ENCODE measurements at regions not wholly inside any gene's neighbourhood (a gene's known extent, or its start where the extent isn't known, plus 50 kb on each side); places are given as distances from the start of the nearest gene placed in this dataset.
"Not testable (repeated sequence)": the region's sequence is repeated elsewhere in the genome, so short reads cannot be mapped to it uniquely, and the experiment has no call there.

- Mint-ChIP-seq H3K27me3 (ENCODE audit: low read depth) (peaks cover 2% of the 10 kb centered on the region), H3K27ac (no peak overlapping the region), H3K36me3 (ENCODE audit: low read depth) (no peaks in the 10 kb centered on the region), H3K4me3 (no peak overlapping the region), H3K4me1 (ENCODE audit: low read depth) (no peaks in the 10 kb centered on the region), H3K9me3 (ENCODE audit: insufficient read depth) (no peaks in the 10 kb centered on the region)
- DNase-seq: no peak
- ATAC-seq: no peak
- ChIA-PET POLR2A (no interaction called here), CTCF (no interaction called here)
These were observed 113.2 kb downstream of the MFAP3L start for GRCh38 chr4:169912996-169913395.

DNA sequence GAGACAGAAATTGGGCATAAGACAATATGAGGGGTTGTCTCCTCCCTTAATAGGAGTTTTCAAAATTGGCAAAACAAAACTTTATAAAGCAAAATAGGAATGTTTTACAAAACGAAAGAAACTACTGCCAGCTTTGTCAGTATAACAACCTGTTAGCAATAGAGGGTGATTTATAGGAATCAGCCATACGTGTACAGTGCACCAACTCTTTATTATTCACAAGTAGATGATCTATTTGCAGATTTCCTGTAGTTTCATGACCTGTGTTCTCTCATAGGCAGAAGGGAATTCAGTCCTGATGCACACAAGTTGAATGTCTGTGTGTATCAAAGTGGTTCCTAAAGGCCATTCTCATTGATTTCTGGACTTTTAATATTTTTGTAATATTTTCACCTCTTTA is 116.3 kb downstream of the MFAP3L start:
- CTCF ChIA-PET: no interaction called here
- Mint-ChIP-seq H3K27ac (no peak overlapping the region), H3K27me3 (ENCODE audit: low read depth) (peaks cover 2% of the 10 kb centered on the region)

DNA sequence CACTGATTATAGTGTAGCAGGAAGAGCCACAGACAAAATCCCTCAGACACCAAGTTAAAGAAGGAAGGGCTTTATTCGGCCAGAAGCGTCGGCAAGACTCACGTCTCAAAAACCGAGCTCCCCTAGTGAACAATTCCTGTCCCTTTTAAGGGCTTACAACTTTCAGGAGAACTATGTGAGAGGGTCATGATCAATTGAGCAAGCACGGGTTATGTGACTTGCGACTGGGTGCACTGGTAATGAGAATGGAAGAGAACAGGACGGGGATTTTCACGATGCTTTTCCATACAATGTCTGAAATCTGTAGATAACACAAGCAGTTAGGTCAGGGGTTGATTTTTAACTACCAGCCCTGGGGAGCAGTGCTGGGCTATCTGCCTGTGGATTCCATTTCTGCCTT is 116.7 kb downstream of the MFAP3L start:
- H3K27ac Mint-ChIP-seq: no peak overlapping the region
- CTCF ChIA-PET: no interaction called here
- no peaks in the 10 kb centered on the region for H3K9me3 Mint-ChIP-seq (ENCODE audit: insufficient read depth)
- no peak overlapping the region for H3K4me3 Mint-ChIP-seq
- DNase-seq: no peak
- H3K36me3 Mint-ChIP-seq (ENCODE audit: low read depth): no peaks in the 10 kb centered on the region
- no peaks in the 10 kb centered on the region for H3K4me1 Mint-ChIP-seq (ENCODE audit: low read depth)
- ATAC-seq: no peak
- POLR2A ChIA-PET: no interaction called here
- H3K27me3 Mint-ChIP-seq (ENCODE audit: low read depth): peaks cover 2% of the 10 kb centered on the region

More for the DNA sequence above, 116.3 kb downstream of the MFAP3L start:
- DNase-seq: no peak
- ATAC-seq: no peak
- POLR2A ChIA-PET: no interaction called here
- H3K4me1 Mint-ChIP-seq (ENCODE audit: low read depth): no peaks in the 10 kb centered on the region
- no peaks in the 10 kb centered on the region for H3K36me3 Mint-ChIP-seq (ENCODE audit: low read depth)
- H3K9me3 Mint-ChIP-seq (ENCODE audit: insufficient read depth): no peaks in the 10 kb centered on the region
- no peak overlapping the region for H3K4me3 Mint-ChIP-seq

DNA sequence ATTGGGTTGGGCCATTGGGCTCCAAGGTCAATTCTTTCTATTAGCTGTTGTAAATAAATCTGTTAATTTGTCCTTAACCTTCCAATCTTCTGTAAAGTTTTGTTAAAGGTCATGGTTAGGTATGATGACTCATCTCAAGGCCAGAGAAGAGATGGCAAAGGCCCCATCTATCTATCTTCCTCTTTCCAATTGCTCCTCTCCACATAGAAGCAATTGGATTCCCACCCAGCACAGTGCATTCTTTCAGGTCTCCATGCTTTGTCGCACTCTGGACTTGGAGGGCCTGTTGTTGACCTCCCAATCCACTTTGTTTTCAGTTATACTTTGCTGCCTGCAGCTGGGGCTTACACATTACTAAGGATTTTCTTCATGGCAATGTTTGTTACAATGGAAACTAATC is 118.5 kb downstream of the MFAP3L start:
- Mint-ChIP-seq H3K27me3 (ENCODE audit: low read depth) (peaks cover 2% of the 10 kb centered on the region), H3K4me3 (no peak overlapping the region), H3K4me1 (ENCODE audit: low read depth) (no peaks in the 10 kb centered on the region), H3K9me3 (ENCODE audit: insufficient read depth) (no peaks in the 10 kb centered on the region), H3K27ac (no peak overlapping the region), H3K36me3 (ENCODE audit: low read depth) (no peaks in the 10 kb centered on the region)
- DNase-seq (no peak), ATAC-seq (no peak)
- ChIA-PET CTCF (no interaction called here), POLR2A (no interaction called here)

DNA sequence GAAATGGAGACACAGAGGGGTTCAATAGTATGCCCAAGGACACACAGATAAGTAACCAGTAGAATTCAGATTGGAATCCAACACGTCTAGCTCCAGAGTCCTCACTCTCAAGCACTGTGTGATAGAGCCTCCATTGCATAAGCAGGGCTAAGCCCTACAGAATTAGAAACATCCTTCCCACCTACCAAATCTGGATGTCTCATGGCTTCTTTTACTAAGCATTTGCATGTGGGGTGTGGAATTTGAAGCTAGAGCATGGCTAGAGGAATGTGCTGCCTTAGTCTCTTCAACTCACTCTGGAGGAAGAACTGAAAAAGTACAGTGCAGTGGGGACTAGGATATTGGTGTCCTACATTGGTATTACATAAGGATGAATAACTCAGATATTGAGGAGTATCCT is 119.4 kb downstream of the MFAP3L start:
- Mint-ChIP-seq H3K27me3 (ENCODE audit: low read depth) (peaks cover 2% of the 10 kb centered on the region), H3K36me3 (ENCODE audit: low read depth) (no peaks in the 10 kb centered on the region), H3K4me1 (ENCODE audit: low read depth) (no peaks in the 10 kb centered on the region), H3K27ac (no peak overlapping the region), H3K9me3 (ENCODE audit: insufficient read depth) (no peaks in the 10 kb centered on the region), H3K4me3 (no peak overlapping the region)
- POLR2A ChIA-PET: no interaction called here
- CTCF ChIA-PET: no interaction called here
- ATAC-seq: no peak
- no peak for DNase-seq

- no peak overlapping the region for H3K27ac Mint-ChIP-seq
- DNase-seq: no peak
- POLR2A ChIA-PET: no interaction called here
- ATAC-seq: no peak
- H3K4me1 Mint-ChIP-seq (ENCODE audit: low read depth): no peaks in the 10 kb centered on the region
- no peaks in the 10 kb centered on the region for H3K9me3 Mint-ChIP-seq (ENCODE audit: insufficient read depth)
- CTCF ChIA-PET: no interaction called here
- H3K4me3 Mint-ChIP-seq: no peak overlapping the region
- H3K36me3 Mint-ChIP-seq (ENCODE audit: low read depth): no peaks in the 10 kb centered on the region
- H3K27me3 Mint-ChIP-seq (ENCODE audit: low read depth): peaks cover 2% of the 10 kb centered on the region
These were observed 120.1 kb downstream of the MFAP3L start for GRCh38 chr4:169906104-169906503.

DNA sequence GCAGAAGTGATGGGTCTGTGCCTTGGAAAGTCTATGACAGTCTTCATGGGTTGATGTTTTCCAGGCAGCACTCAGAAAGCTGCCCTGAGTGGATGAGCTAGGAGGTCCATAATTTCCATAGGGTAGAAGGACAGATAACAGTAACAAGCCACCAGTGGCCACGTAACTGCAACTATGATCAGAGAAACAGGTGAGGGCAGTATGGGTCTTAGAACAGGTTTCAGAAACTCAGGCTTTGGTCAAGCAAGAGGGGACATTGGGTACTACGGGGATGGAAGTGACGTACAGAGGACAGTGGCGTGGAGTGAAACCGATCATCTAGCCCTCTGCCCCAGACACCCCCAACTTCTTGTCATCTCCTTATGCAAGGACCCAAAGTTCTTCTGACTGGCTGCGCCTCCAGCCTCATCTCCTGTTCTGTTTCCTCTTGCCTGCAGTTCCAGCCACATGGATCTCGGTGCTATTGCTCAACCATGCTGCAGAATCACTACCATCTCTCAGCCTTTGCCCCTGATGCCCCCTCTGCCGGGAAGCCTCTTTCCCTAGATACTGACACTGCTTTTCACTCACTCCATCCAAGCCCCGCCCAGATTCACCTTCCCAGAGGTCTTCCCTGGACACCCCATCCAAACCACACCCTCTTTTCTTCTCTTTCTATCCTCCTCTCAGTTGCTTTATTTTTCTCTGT is 123.4 kb downstream of the MFAP3L start:
- Mint-ChIP-seq H3K4me3 (no peak overlapping the region), H3K9me3 (ENCODE audit: insufficient read depth) (no peaks in the 10 kb centered on the region), H3K27ac (no peak overlapping the region), H3K36me3 (ENCODE audit: low read depth) (no peaks in the 10 kb centered on the region), H3K4me1 (ENCODE audit: low read depth) (no peaks in the 10 kb centered on the region), H3K27me3 (ENCODE audit: low read depth) (no peaks in the 10 kb centered on the region)
- POLR2A ChIA-PET: no interaction called here
- CTCF ChIA-PET: no interaction called here
- no peak for ATAC-seq
- DNase-seq: no peak

GRCh38 chr4:169900241-169900845 is 125.9 kb downstream of the MFAP3L start:
- POLR2A ChIA-PET: no interaction called here
- Mint-ChIP-seq H3K36me3 (ENCODE audit: low read depth) (no peaks in the 10 kb centered on the region), H3K27ac (no peak overlapping the region), H3K27me3 (ENCODE audit: low read depth) (no peaks in the 10 kb centered on the region), H3K4me3 (no peak overlapping the region), H3K4me1 (ENCODE audit: low read depth) (no peaks in the 10 kb centered on the region), H3K9me3 (ENCODE audit: insufficient read depth) (no peaks in the 10 kb centered on the region)
- ATAC-seq: no peak
- CTCF ChIA-PET: no interaction called here
- DNase-seq: no peak

GRCh38 chr4:169899295-169899694 is 126.9 kb downstream of the MFAP3L start:
- Mint-ChIP-seq H3K4me3 (no peak overlapping the region), H3K36me3 (ENCODE audit: low read depth) (no peaks in the 10 kb centered on the region), H3K4me1 (ENCODE audit: low read depth) (no peaks in the 10 kb centered on the region), H3K9me3 (ENCODE audit: insufficient read depth) (no peaks in the 10 kb centered on the region), H3K27me3 (ENCODE audit: low read depth) (no peaks in the 10 kb centered on the region), H3K27ac (no peak overlapping the region)
- ChIA-PET POLR2A (no interaction called here), CTCF (no interaction called here)
- ATAC-seq (no peak), DNase-seq (no peak)

GRCh38 chr4:169898095-169898494 is 128.1 kb downstream of the MFAP3L start:
- DNase-seq (no peak), ATAC-seq (no peak)
- H3K36me3 Mint-ChIP-seq (ENCODE audit: low read depth): no peaks in the 10 kb centered on the region
- no peaks in the 10 kb centered on the region for H3K4me1 Mint-ChIP-seq (ENCODE audit: low read depth)
- no peaks in the 10 kb centered on the region for H3K9me3 Mint-ChIP-seq (ENCODE audit: insufficient read depth)
- H3K4me3 Mint-ChIP-seq: no peak overlapping the region
- POLR2A ChIA-PET: no interaction called here
- no peaks in the 10 kb centered on the region for H3K27me3 Mint-ChIP-seq (ENCODE audit: low read depth)
- no peak overlapping the region for H3K27ac Mint-ChIP-seq
- CTCF ChIA-PET: no interaction called here

DNA sequence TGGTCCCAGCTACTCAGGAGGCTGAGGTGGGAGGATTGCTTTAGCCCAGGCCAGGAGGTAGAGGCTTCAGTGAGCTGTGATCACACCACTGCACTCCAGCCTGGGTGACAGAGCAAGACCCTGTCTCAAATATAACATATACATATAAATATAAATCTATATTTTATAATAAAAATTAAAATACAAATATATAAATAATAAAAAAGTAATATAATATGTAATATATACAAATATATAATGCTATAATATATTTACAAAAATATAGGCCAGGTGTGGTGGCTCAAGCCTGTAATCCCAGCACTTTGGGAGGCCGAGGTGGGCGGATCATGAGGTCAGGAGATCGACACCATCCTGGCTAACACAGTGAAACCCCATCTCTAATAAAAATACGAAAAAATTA is 131.4 kb downstream of the MFAP3L start:
- ATAC-seq; DNase-seq; H3K27me3 Mint-ChIP-seq (ENCODE audit: low read depth); H3K36me3 Mint-ChIP-seq (ENCODE audit: low read depth); H3K4me1 Mint-ChIP-seq (ENCODE audit: low read depth); H3K27ac Mint-ChIP-seq; POLR2A ChIA-PET; H3K4me3 Mint-ChIP-seq; CTCF ChIA-PET; H3K9me3 Mint-ChIP-seq (ENCODE audit: insufficient read depth): not testable (repeated sequence)

GRCh38 chr4:169885893-169886292 is 128.1 kb upstream of the HPF1 start:
- Mint-ChIP-seq H3K9me3 (ENCODE audit: insufficient read depth) (peaks cover 4% of the 10 kb centered on the region), H3K4me3 (no peak overlapping the region), H3K27ac (no peak overlapping the region), H3K4me1 (ENCODE audit: low read depth) (no peaks in the 10 kb centered on the region), H3K27me3 (ENCODE audit: low read depth) (no peaks in the 10 kb centered on the region), H3K36me3 (ENCODE audit: low read depth) (no peaks in the 10 kb centered on the region)
- POLR2A ChIA-PET: no interaction called here
- CTCF ChIA-PET: no interaction called here
- ATAC-seq (no peak), DNase-seq (no peak)

GRCh38 chr4:169881769-169882168 is 124.0 kb upstream of the HPF1 start:
- H3K4me1 Mint-ChIP-seq (ENCODE audit: low read depth): no peaks in the 10 kb centered on the region
- H3K27ac Mint-ChIP-seq: no peak overlapping the region
- POLR2A ChIA-PET: no interaction called here
- no peaks in the 10 kb centered on the region for H3K27me3 Mint-ChIP-seq (ENCODE audit: low read depth)
- DNase-seq (no peak), ATAC-seq (no peak)
- no peaks in the 10 kb centered on the region for H3K36me3 Mint-ChIP-seq (ENCODE audit: low read depth)
- CTCF ChIA-PET: no interaction called here
- no peaks in the 10 kb centered on the region for H3K9me3 Mint-ChIP-seq (ENCODE audit: insufficient read depth)
- H3K4me3 Mint-ChIP-seq: no peak overlapping the region

All from activated CD8-positive, alpha-beta T cell treated with anti-CD3 and anti-CD28 coated beads, Interleukin-2, amount 10 ng/mL, durations not matched to agents 7 days and 5 days (primary cell).